Neural cell (in vitro differentiated cells): ENCODE measurements at regions not wholly inside any gene's neighbourhood (a gene's known extent, or its start where the extent isn't known, plus 50 kb on each side); places are given as distances from the start of the nearest gene placed in this dataset.

Source experiments
- H2AFZ ChIP-seq: fragments of 200-600, 300-800 bp; sonication (generic), shearing (Covaris generic); 2 replicates; pipeline ENCODE4 v1.6.0; 2014; ENCODE audit warnings: low read depth, mild to moderate bottlenecking, antibody characterized with exemption, low read length, moderate library complexity
- H3F3A ChIP-seq: fragments of 200-600 bp; shearing (Covaris generic); 2 replicates; pipeline ENCODE4 v1.6.1; 2016; ENCODE audit warnings: mild to moderate bottlenecking, moderate library complexity, mixed read lengths, antibody characterized with exemption, low read length; ENCODE audit not compliant: insufficient read depth, poor library complexity, severe bottlenecking
- H3K27ac ChIP-seq: fragments of 200-600, 300-800 bp; sonication (generic), shearing (Covaris generic); 2 replicates; pipeline ENCODE4 v1.5.1; 2014; ENCODE audit warnings: mild to moderate bottlenecking, low read length, moderate library complexity
- H3K27me3 ChIP-seq: fragments of 300-800, 200-600 bp; sonication (generic), shearing (Covaris generic); 2 replicates; pipeline ENCODE4 v1.6.0; 2014; ENCODE audit warnings: mild to moderate bottlenecking, low read depth, low read length, moderate library complexity; ENCODE audit not compliant: insufficient read depth
- H3K36me3 ChIP-seq: fragments of 300-800, 200-600 bp; sonication (generic), shearing (Covaris generic); 2 replicates; pipeline ENCODE4 v1.5.1; 2014; ENCODE audit warnings: mild to moderate bottlenecking, antibody characterized with exemption, low read length, moderate library complexity; ENCODE audit not compliant: insufficient read depth
- H3K4me2 ChIP-seq: fragments of 300-800, 200-600 bp; sonication (generic), shearing (Covaris generic); 2 replicates; pipeline ENCODE4 v1.6.0; 2014; ENCODE audit warnings: mild to moderate bottlenecking, low read length
- H3K4me3 ChIP-seq: fragments of 300-800, 200-600 bp; sonication (generic), shearing (Covaris generic); 2 replicates; pipeline ENCODE4 v1.5.1; 2014; ENCODE audit warnings: mild to moderate bottlenecking, low read length, moderate library complexity
- H3K79me2 ChIP-seq: fragments of 200-600 bp; shearing (Covaris generic); replicated peaks from 2 replicates; pipeline ENCODE4 v1.6.0; 2014; ENCODE audit warnings: mild to moderate bottlenecking, low read length, moderate library complexity; ENCODE audit not compliant: insufficient read depth
- H3K9ac ChIP-seq: fragments of 300-800, 200-600 bp; sonication (generic), shearing (Covaris generic); 2 replicates; pipeline ENCODE4 v1.6.1; 2016; ENCODE audit warnings: mild to moderate bottlenecking, low read length, mixed read lengths
- H3K9me2 ChIP-seq: fragments of 200-600 bp; shearing (Covaris generic); 2 replicates; pipeline ENCODE4 v1.6.1; 2016; ENCODE audit warnings: mild to moderate bottlenecking, low read length, mixed read lengths; ENCODE audit not compliant: insufficient read depth
- H3K9me3 ChIP-seq: fragments of 200-600, 300-800 bp; sonication (generic), shearing (Covaris generic); 2 replicates; pipeline ENCODE4 v1.6.1; 2016; ENCODE audit warnings: mild to moderate bottlenecking, mixed run types, low read length, moderate library complexity, mixed read lengths
- H4K20me1 ChIP-seq: fragments of 200-600 bp; shearing (Covaris generic); 2 replicates; pipeline ENCODE4 v1.6.1; 2016; ENCODE audit warnings: mild to moderate bottlenecking, mixed run types; ENCODE audit not compliant: insufficient read depth
- CTCF ChIP-seq: fragments of 450-650 bp; IDR thresholded peaks from 2 replicates; pipeline ENCODE4 v1.5.1; 2014; ENCODE audit warnings: antibody characterized with exemption, mild to moderate bottlenecking, moderate library complexity; ENCODE audit not compliant: poor library complexity, severe bottlenecking
- EP300 ChIP-seq: fragments of 450-650 bp; conservative IDR thresholded peaks from 2 replicates; pipeline ENCODE4 v1.6.1; 2014; ENCODE audit warnings: antibody characterized with exemption, mild to moderate bottlenecking, moderate library complexity; ENCODE audit not compliant: poor library complexity, severe bottlenecking
- EZH2 ChIP-seq: fragments of 200-600, 300-800 bp; shearing (Covaris generic), sonication (generic); IDR thresholded peaks from 2 replicates; pipeline ENCODE4 v1.6.1; 2014; ENCODE audit warnings: antibody characterized with exemption, low read length, borderline replicate concordance, mild to moderate bottlenecking; ENCODE audit not compliant: insufficient read depth, poor library complexity, severe bottlenecking
- MXI1 ChIP-seq: fragments of 450-650 bp; conservative IDR thresholded peaks from 2 replicates; pipeline ENCODE4 v1.6.1; 2014; ENCODE audit warnings: antibody characterized with exemption, mild to moderate bottlenecking; ENCODE audit not compliant: poor library complexity, severe bottlenecking
- POLR2AphosphoS5 ChIP-seq: IDR thresholded peaks from 2 replicates; pipeline ENCODE4 v1.6.1; 2012
- RAD21 ChIP-seq: fragments of 450-650 bp; conservative IDR thresholded peaks from 2 replicates; pipeline ENCODE4 v1.6.1; 2014; ENCODE audit warnings: antibody characterized with exemption, mild to moderate bottlenecking, moderate library complexity
- REST ChIP-seq: IDR thresholded peaks from 2 replicates; pipeline ENCODE4 v1.6.1; 2012; ENCODE audit warnings: borderline replicate concordance
- SMC3 ChIP-seq: fragments of 450-650 bp; conservative IDR thresholded peaks from 2 replicates; pipeline ENCODE4 v1.6.1; 2014; ENCODE audit warnings: antibody characterized with exemption, mild to moderate bottlenecking, moderate library complexity; ENCODE audit not compliant: poor library complexity
- TAF1 ChIP-seq: IDR thresholded peaks from 2 replicates; pipeline ENCODE4 v1.6.1; 2012; ENCODE audit warnings: low read depth

GRCh38 chr4:106695501-106696262, 327.1 kb upstream of the GIMD1 start:
- Histone ChIP-seq H3F3A (no peaks in the 10 kb centered on the region), H3K9me2 (no peaks in the 10 kb centered on the region), H3K79me2 (no peaks in the 10 kb centered on the region), H4K20me1 (no peaks in the 10 kb centered on the region), H3K9me3 (no peaks in the 10 kb centered on the region), H3K9ac (no peak overlapping the region), H3K4me2 (no peak overlapping the region), H3K4me3 (no peak overlapping the region), H3K27me3 (no peaks in the 10 kb centered on the region), H3K27ac (no peak overlapping the region), H3K36me3 (no peaks in the 10 kb centered on the region), H2AFZ (no peak overlapping the region)
- TF ChIP-seq SMC3 (no peak), REST (no peak), CTCF (no peak), RAD21 (no peak), EP300 (no peak), POLR2AphosphoS5 (no peak), EZH2 (no peak), TAF1 (no peak), MXI1 (no peak)

- H3K27ac ChIP-seq: no peak overlapping the region
- no peak overlapping the region for H2AFZ ChIP-seq
- TF ChIP-seq EZH2: no peak
- no peak for TF ChIP-seq SMC3
- TF ChIP-seq RAD21: no peak
- no peak for TF ChIP-seq MXI1
- TF ChIP-seq TAF1: no peak
- TF ChIP-seq POLR2AphosphoS5: no peak
- TF ChIP-seq EP300: no peak
- no peak for TF ChIP-seq REST
- no peak for TF ChIP-seq CTCF
- H3K36me3 ChIP-seq: no peaks in the 10 kb centered on the region
- no peak overlapping the region for H3K4me3 ChIP-seq
- H3K27me3 ChIP-seq: no peaks in the 10 kb centered on the region
- no peaks in the 10 kb centered on the region for H4K20me1 ChIP-seq
- no peaks in the 10 kb centered on the region for H3K9me3 ChIP-seq
- no peaks in the 10 kb centered on the region for H3K79me2 ChIP-seq
- no peaks in the 10 kb centered on the region for H3F3A ChIP-seq
- H3K9ac ChIP-seq: no peak overlapping the region
- no peak overlapping the region for H3K4me2 ChIP-seq
- no peaks in the 10 kb centered on the region for H3K9me2 ChIP-seq
Measured at GRCh38 chr4:106694232-106694631, 325.7 kb upstream of the GIMD1 start.
